GM18498 (cell line): ENCODE measurements at regions not wholly inside any gene's neighbourhood (a gene's known extent, or its start where the extent isn't known, plus 50 kb on each side); places are given as distances from the start of the nearest gene placed in this dataset.
A peak's percentile ranks its signal among the peaks of the same experiment; 100 is the strongest.

Experiments used
- ATAC-seq: cut with Tn5 transposase; IDR thresholded peaks from one replicate; pipeline ENCODE4 v1.9.1; 2021; ENCODE audit warnings: mild to moderate bottlenecking, moderate library complexity; ENCODE audit not compliant: unreplicated experiment

DNA sequence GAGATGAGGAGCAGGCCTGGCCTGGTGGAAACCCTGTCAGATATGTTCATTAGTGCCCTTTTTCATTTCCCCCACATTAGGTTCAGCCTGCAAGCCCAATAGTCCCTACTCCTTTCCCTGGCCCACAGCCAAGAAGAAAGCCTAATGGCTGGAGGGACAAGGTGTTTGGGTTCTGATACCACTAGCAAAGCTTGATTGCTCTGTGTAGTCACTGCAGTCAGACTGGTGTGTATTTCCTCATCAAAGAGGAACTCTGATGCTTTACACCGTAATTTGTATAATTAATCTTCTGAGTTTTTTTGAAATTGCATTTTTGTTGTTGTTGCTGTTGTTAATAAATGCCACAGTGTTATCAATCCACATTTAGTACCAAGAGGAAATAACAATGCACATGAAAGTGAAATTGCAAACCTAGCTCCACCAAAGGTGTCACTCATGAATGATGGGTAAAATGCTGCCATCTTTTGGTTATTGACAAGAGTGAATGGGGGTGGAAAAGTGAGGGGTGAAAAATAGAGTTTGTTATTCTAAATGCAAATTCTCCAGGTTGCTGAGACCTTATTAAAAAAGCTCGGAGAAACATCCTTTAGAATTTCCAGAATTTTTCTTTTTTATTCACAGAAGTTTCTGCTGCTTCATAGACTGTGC lies 320.2 kb upstream of the POU3F2 start:
- ATAC-seq, result peak; percentile 85

DNA sequence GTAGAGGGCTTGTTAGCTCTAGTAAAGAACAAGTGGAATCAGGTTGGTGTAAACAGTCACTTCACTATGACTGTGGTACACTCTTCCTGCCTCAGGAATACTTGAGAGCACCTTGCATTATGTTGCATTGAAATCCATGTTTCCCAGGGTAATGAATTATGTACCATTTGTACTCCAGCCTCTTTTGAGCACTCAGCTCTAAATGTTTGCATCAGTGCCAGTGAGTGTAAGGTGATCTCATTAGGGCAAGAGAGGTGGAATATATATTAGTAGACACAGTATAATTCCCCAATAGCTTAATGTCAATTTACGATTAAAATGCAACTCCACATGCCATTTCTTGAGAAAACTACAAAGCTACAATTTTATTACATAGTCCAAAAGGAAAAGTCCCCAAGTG lies 319.6 kb upstream of the POU3F2 start:
- no peak for ATAC-seq

DNA sequence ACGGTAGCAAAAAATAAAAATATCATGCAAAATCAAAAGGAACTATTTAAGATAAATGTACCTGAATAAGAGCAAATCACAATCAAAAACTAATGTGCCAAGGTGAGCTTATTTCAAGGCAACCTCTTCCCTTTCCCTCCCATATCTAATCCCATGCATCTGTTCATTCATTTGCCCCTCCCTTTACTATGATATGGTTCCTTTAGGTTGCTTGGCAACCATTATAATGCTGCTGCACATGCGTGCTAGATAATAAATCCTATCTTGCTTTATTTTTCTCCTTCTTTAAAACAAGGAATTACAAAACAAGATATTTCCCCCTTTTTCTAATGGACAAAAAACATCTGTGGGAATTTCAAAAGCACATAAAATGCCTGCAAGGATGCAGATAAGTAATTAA lies 318.2 kb upstream of the POU3F2 start:
- no peak for ATAC-seq

DNA sequence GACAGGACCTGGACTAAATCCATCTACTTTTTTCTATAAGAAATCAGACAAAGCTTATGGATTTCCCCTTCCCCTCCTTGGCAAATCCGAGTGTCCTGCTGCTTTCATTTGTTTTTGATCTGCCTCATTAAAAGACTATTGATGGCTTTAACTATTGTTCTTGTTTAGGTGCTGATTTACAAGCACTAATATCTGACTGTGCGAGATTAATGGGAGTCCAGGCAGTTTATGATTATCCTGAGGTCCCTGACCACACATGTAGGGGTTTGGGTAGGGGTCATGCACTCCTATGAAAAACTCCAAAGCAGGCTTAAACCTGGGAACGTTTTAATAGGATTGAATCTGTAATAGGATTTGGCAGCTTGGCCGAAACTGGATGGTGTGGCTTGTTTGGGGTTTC lies 317.5 kb upstream of the POU3F2 start:
- no peak for ATAC-seq

DNA sequence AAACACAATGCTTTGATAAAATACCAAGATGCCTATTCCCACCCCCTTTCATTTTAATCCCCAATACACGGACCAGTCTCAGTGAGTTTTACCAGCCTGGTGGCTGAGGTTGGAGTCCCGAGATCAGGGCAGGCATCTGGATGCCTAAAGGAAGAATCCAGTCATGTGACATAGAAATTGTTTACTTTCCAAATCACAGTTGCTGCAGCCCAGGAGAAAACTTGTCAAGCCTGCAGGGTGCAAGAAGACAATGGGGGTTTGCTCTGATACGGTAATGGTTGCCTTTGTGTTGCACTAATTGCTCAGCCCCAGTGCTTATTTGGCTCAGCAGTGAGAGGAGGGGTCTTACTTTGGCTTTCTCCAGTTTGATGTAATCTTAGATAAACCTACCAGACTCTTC lies 308.5 kb upstream of the POU3F2 start:
- ATAC-seq, result no peak

DNA sequence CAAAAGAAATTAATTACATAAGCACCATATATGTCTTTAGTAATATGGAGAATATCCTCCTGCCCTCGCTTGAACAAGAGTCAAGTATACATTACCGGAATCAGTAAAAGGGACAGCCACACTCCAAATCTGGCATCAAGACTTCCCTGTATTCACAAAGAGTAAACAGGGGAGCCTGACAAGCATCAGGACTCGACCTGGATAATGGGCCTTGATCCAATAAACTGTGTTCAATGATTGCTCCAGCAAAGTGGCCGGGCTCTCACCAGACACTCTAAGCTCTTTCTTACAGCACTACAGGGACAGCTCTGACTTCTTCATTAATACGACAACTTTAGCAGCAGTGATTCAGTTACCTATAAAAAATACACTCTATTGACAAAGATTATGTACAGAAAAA lies 307.9 kb upstream of the POU3F2 start:
- no peak for ATAC-seq

DNA sequence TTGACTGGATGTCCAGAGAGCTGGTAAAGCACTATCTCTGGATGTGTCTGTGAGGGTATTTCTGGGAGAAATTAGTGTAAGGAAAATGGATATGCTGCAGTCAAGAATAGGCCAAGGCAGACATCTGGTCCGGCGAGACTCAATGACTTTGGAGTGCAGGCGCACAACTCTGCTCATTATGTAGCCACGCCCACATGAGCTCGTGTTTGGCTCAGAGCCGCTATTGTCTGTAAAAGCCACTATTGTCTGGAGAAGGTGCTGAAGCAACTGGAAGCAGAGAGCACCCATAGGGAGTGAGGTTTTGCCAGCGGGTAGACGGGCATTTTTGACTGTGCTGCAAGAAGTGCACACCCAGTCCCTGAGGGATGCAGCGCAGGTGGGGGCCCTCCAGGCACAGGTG lies 305.0 kb upstream of the POU3F2 start:
- no peak for ATAC-seq

DNA sequence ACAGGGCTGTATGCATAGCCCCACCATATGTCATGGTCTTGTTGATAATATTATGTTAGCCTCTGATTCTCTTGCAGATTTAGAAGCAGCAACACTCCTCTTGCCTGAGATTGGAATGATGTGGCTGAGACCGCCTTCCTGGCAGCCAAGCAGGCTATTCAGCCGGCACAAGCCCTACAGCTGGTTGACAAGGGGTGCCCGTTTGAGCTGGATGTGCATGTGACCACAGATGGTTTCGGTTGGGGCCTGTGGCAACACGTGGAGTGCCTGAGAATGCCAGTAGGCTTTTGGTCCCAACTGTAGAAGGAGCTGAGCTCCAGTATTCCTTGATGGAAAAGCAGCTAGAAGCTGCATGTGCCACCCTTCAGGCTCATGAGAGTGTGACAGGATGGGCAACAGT lies 303.6 kb upstream of the POU3F2 start:
- ATAC-seq, result no peak

DNA sequence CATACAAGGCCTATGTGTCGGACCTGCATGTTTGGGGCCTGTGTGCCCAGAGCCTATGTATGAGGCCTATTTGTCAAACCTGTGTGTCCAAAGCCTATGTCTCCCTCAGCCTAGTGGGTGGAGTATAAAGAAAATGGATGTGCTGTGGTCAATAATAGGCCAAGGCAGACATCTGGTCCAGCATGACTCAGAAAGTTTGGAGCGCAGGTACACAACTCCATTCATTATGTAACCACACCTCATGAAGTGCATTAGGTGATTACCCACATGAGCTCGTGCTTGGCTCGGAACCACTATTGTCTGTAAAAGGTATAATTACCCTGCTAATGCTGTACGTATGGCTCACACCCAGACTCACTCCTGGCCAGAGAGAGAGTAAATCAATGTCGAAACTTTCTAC lies 302.4 kb upstream of the POU3F2 start:
- ATAC-seq, result no peak

DNA sequence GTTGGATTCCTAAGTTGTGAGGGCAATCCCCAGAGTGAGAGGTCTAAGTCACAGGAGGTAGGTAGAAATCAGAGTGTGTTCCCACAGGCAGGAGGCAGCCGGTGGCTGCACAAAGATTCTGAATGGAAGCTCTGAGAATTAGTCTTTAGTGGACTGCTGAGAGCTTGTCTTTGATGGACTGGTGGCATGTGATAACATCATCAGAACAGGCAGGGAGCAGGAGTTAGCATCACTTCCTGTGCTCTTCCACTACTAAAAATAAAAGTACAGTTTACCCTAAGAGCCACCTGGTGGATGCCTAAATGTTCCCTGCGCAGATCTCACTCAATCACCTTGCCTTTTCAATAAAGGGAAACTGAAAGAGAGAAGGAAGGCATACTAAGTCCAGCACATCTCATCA lies 294.6 kb upstream of the POU3F2 start:
- peak; percentile 70 for ATAC-seq

DNA sequence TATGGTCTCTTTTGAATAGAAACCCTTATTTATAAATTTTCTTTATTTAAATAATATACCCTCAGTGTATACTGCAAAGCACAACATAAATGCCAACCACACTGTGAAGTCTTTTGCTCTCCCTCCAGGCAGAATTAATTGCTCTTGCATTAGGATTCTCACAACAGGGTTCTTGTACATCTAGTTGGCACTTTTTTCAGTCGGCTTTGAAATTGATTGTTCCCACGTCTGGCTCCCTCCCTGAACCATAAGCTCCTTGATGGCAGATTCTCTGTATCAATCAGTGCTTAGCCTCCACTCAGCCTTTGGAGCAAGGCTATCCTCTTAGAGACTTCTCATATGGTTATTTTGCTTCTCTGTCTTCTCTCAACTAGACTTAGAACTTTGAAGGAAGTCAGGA lies 288.0 kb upstream of the POU3F2 start:
- ATAC-seq, result no peak

DNA sequence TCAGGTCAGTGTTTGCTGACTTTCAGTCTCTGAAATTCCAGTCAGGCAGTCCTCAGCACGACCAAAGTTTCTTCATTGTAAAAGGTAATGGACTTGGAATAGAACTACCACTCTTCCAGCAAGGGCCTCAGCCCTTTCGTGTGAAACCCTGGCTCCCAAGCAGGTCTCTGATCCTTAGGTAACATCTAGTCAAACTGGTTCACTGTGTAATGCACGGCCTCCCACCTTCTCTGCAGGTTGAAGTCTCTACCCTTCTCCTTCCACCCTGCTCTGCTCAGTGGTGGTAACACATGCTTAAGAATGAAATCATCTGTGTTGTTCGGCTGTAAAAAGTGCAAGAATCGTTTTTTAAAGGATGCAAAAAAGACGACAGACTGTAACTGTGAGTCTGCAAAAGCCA lies 287.2 kb upstream of the POU3F2 start:
- ATAC-seq, result no peak

DNA sequence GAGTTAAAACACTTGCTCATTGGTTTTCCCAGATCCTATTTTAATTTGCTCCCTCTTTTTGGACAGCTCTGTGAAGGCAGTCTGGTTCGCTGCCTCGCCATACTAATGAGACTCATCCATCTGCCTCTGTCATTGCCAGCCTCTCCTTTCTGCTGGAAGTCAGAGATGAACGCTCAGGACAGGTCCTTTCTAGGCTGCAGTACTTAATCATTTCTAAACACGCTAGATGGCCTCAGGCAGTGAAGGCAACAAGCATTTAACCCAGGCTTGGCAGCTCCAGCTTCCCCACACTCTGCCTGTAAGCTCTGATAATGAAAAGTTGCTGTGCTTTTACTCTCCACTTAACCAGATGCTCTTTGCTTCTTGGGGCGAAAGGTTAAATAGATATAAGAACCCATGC lies 286.7 kb upstream of the POU3F2 start:
- ATAC-seq, result no peak

DNA sequence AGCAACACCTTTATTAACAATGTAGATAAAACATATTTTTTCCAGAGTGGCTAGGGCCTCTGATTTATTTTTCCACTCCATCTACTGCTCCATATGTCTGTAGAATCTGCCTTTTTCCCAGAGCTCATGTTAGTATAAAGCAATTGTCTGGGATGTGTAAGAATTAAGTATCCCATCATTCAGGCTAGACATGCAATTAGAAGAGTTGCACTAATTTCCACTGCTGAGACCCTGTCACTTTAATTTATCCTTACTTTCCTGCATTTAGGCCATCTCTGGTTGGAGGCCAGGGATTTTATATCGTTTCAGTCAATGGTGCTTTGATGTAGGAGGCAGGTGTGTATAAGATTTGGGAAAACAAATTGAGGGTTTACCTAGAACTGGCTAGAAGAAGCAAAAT lies 286.1 kb upstream of the POU3F2 start:
- no peak for ATAC-seq

DNA sequence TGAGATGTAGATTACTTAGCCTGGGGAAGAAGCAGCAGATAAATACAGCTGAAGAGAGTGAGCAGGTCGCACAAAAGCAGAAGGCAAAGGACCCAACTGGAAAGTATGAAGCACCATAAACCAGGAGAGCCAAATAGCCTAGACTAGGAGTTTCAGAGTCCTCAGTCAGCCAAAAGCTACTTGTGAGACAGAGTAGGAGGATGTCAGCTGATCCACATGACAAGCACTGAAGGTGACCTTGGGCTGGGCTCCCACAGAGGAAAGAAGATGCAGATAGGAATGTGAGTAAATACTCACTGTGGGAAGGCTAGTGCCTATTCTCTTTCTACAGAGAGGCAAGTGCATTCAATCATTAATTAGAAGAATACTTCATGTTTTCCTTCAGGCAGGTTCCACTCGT lies 274.0 kb upstream of the POU3F2 start:
- no peak for ATAC-seq

DNA sequence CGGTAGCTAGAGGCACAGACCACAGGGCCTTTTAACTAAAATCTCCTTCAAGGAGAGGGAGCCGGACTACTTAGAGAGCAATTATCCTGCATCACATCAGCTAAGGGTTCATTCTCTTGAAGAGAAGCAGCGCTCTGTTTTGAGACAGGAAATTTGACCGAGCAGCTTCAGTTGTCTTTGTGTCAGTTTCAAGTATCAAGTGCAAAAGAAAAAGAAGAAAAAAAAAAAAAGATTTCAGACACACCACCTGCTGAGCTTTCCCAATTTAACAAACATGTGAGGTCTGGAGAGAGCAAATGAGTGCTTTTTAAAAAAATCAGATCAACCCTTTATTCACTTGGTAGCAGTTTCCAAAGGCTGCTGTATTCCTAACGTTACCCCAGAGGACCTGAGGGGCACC lies 273.5 kb upstream of the POU3F2 start:
- ATAC-seq, result no peak

DNA sequence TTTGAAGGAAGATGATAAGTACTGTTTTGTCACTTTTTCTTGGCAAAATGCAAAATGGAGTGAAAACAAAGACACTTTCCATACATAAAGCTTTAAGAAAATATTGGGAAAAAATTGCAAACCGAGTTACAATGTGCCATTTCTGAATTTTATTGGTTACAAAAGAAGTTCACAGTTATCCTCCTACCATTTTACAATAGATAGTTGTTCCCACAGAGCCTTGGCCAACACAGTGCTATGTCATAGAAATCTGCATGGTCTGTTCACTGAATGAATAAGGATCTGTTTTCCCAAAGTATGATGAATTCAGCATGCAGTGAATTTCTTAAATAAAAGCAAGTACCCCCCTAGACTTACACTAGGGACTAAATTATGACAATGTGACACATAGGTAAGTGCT lies 268.2 kb upstream of the POU3F2 start:
- ATAC-seq, result no peak

DNA sequence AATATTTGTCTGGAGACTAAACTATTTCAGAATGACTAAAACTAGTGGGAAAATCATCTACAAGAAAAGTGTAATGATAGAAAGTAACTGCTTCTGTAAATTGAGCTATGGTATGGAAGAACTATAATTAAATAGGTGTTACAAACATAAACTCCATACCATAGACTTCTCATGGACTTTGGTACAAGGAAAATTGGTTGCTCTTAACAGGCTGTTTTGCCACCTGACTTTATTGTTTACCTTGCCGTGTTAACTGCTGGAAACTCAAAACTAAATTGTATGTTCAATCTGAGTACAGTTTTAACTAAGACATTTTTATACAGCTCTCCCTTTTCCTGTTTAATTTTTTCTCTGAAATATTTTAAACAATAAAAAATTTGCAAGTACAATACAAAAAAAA lies 261.8 kb upstream of the POU3F2 start:
- ATAC-seq, result no peak

DNA sequence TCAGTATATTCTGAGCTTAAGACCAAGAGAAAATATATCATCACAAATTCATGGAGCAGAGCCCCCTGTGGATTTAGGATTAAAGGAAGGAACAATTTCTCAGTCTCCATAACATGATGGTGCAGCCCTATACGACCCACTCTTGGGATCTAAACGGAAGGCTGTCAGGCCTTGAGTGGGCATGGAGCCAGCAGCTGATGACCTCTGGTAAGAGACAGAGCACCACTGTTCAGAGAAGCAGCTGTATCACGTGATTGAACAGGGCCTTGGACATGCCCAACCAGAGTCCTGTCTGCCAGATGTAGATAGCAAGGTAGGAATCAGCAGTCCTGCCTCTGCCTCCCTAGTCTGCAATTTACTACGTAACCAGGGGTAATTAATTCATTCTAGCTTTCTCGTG lies 259.4 kb upstream of the POU3F2 start:
- ATAC-seq, result no peak

DNA sequence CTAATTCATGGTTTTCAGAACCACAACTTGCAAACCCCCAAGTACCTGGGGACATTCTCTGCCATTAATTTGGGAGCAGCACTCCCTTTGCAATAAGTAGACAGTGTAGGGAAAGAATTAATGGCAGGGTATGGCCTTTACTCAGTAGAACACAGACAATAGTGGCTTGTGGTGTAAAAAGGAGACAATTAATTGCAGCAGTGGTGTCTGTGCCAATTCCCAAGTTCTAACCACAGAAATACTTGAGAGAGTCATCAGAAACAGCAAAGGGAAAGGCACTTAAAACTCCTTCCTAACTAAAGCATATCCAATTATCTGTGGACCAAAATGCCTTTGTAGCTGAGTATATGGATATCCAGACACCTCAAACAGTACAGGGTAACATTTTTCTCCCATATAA lies 257.6 kb upstream of the POU3F2 start:
- no peak for ATAC-seq

DNA sequence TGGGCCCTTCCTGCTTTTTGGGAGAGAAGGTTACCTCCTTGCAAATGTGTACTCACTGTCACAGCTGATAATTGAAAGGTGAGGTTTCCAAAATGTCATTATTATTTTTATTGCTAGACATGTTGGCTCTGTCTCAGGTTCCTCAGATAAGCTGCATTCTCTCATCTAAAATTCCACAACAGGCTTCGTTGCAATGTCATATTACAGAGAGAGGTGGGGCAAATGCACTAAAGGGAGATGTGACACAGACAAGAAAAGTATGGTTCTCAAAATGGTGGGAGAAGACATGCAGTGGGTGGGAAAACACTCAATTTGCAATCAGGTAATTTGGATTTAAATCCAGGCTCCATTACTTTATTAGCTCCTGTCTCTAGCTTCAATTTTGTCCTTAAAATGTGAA lies 256.4 kb upstream of the POU3F2 start:
- ATAC-seq, result no peak

DNA sequence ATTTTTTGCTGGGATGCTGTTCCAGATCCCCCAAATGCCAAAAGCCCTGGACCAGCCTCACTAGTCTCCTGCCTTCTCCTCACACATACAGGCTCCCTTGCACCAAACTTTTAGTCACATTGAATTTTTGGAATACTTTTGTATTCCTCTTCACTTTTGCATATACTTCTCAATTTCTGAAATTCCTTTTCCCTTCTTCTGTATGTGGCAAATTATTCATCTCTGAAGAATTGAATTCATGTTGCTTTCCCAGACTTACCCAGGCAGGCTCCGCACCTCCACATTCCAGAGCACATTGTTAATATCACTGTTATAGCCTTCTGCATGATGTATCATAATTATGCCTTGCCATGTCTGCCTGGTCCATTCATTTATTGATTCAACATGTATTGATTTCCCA lies 255.3 kb upstream of the POU3F2 start:
- no peak for ATAC-seq

DNA sequence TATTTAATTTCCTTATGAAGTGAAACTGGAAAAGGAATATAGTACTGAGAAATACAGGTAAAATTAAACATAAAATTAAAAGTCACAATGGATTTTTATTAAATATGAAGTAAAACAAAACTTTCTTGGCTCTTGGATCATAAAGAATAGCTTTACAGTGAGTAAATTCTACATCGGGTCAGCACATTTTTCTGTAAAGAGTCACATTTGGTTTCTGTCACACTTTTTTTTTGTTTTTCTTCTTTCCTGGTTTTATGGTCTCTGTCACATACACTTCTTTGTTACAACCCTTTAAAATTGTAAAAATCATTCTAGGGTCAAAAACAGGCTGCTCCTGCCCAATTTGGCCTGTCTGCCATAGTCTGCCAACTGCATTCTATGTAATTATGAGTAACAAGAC lies 254.4 kb upstream of the POU3F2 start:
- ATAC-seq, result no peak

DNA sequence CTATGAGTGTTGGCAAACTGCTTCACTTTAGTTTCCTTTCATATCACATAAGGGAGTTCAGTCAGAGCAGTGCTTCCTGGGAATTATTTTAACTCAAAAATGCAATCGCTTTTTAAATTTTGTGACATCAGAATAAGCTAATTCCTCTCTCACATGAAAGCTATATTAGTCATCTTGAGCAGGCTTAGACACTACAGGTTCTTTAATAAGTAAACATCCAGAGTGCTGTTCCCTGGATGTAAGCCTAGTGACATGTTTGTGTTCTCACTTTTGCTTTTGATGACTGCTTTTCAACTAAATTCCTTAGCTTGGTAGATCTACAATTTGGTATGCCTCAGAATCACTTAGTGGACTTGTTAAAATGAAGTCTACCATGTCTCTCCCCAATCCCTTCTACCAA lies 252.7 kb upstream of the POU3F2 start:
- ATAC-seq, result no peak
